ENCODE measurements at regions not wholly inside any gene's neighbourhood (a gene's known extent, or its start where the extent isn't known, plus 50 kb on each side); places are given as distances from the start of the nearest gene placed in this dataset.

DNA sequence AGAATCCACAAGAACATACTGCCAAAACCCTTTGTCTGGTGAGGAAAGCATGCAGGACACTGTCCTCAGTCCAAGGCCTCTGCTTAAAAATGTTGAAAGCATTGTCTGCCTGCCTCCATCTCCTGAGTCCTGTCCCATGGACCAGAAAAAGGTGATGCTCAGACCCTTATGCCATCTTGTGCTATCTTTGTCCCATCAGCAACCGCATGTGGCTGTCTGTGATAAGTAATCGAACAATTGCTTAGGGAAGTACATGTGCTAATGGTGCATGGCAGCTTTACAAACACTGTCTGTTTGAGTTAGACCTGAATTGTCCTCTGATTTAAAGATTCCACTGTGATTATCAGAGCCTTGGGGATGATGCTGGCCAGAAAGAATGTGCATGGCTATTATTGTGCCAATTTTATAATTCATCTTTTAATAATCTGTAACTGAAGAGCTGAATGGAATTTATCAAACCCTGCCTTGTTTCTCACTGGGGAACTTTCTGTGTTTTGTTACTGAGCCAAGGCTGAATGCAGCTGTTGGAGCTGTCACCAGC is 177.5 kb downstream of the DACT1 start:
- H3K27me3 ChIP-seq (ENCODE audit: control insufficient read depth, insufficient read depth, low read length), result no peaks in the 10 kb centered on the region
- H3K4me1 Mint-ChIP-seq, result no peaks in the 10 kb centered on the region
- H3K36me3 ChIP-seq (ENCODE audit: control insufficient read depth, insufficient read depth, low read length), result no peaks in the 10 kb centered on the region
- TF ChIP-seq, protein P1, sequence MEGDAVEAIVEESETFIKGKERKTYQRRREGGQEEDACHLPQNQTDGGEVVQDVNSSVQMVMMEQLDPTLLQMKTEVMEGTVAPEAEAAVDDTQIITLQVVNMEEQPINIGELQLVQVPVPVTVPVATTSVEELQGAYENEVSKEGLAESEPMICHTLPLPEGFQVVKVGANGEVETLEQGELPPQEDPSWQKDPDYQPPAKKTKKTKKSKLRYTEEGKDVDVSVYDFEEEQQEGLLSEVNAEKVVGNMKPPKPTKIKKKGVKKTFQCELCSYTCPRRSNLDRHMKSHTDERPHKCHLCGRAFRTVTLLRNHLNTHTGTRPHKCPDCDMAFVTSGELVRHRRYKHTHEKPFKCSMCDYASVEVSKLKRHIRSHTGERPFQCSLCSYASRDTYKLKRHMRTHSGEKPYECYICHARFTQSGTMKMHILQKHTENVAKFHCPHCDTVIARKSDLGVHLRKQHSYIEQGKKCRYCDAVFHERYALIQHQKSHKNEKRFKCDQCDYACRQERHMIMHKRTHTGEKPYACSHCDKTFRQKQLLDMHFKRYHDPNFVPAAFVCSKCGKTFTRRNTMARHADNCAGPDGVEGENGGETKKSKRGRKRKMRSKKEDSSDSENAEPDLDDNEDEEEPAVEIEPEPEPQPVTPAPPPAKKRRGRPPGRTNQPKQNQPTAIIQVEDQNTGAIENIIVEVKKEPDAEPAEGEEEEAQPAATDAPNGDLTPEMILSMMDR (IDR thresholded peaks at IDR 0.05), result no peak
- H3K27ac ChIP-seq (ENCODE audit: low read length), result no peak overlapping the region
- H3K9me3 ChIP-seq (ENCODE audit: control insufficient read depth, insufficient read depth, low read length), result no peaks in the 10 kb centered on the region
- ATAC-seq (no peak), DNase-seq (no peak)
- no peak overlapping the region for H3K4me3 ChIP-seq (ENCODE audit: low read length)
- H3K4me1 ChIP-seq (ENCODE audit: control insufficient read depth, insufficient read depth, low read length), result no peaks in the 10 kb centered on the region
- intact Hi-C loops (cut with micrococcal nuclease), result no loop called here
- no peak overlapping the region for H3K4me3 Mint-ChIP-seq
- no peaks in the 10 kb centered on the region for H3K36me3 Mint-ChIP-seq
- WGBS (ENCODE audit: insufficient coverage), result 87% methylated on average over 2 of the region's 2 CpGs
- H3K9me3 Mint-ChIP-seq, result no peaks in the 10 kb centered on the region
- H3K27ac Mint-ChIP-seq, result no peak overlapping the region
- H3K27me3 Mint-ChIP-seq (ENCODE audit: low read depth in 2 of 2), result no peaks in the 10 kb centered on the region

DNA sequence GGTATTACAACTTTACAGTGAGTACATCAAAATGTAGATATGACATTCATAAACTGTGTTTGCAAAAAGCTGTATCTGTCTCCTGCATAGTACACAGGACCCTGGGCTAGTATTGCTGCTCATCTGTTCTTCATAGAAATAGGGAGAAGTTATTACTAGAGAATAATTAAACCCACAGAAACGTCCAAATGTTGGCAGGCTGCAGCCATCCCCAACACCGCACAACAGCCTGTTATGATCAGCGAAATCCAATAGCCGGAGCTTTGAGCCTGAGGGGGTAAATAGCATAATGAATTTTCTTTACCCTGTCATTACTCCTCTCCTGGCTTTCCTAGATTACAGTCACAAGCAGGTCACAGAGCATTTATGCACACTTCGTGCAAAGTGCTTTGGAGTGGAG is 178.0 kb downstream of the DACT1 start:
- Histone ChIP-seq H3K27ac (ENCODE audit: low read length) (no peak overlapping the region), H3K27me3 (ENCODE audit: control insufficient read depth, insufficient read depth, low read length) (no peaks in the 10 kb centered on the region), H3K9me3 (ENCODE audit: control insufficient read depth, insufficient read depth, low read length) (no peaks in the 10 kb centered on the region), H3K4me3 (ENCODE audit: low read length) (no peak overlapping the region), H3K36me3 (ENCODE audit: control insufficient read depth, insufficient read depth, low read length) (no peaks in the 10 kb centered on the region), H3K4me1 (ENCODE audit: control insufficient read depth, insufficient read depth, low read length) (no peaks in the 10 kb centered on the region)
- DNase-seq, result no peak
- no peak for ATAC-seq
- Mint-ChIP-seq H3K9me3 (no peaks in the 10 kb centered on the region), H3K4me3 (no peak overlapping the region), H3K4me1 (no peaks in the 10 kb centered on the region), H3K27ac (no peak overlapping the region), H3K27me3 (ENCODE audit: low read depth in 2 of 2) (no peaks in the 10 kb centered on the region), H3K36me3 (no peaks in the 10 kb centered on the region)
- TF ChIP-seq, protein P1 (IDR thresholded peaks at IDR 0.05), result no peak
- WGBS (ENCODE audit: insufficient coverage), result 100% methylated on average over 1 of the region's 5 CpGs
- intact Hi-C loops (cut with micrococcal nuclease), result no loop called here

DNA sequence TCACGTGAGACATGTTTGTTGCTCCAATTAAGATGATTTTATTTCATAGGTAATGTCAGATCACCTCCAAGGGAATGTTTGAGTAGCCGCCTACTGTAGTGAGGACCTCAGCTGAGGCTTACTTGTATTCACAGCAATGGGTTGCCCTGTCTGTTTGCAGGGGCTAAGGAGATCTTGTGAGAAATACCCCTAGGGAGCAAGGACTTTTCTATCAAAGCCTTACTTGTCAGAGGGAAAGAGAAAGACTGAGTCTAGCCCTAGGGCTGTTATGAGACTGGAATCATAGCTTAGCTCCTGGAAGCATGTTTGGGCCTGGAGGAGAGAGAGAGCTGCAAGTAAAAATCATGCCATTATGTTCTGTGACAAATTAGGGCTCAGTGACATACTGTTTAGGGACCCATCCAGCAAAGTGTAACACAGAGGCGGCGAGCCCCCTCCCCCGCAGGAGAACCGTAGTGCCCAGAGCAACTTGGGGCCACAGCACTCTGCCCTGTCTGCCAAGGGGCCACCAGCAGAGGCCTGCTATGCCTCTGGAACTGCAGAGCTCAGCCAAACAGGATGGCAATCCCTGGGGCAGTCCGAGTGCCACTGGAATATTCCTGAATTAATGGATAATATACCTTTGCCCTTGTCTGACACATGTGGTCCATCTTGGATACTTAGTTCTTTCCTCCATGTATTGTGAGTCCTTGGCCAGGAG is 178.8 kb downstream of the DACT1 start:
- Histone ChIP-seq H3K36me3 (ENCODE audit: control insufficient read depth, insufficient read depth, low read length) (no peaks in the 10 kb centered on the region), H3K27ac (ENCODE audit: low read length) (no peak overlapping the region), H3K4me1 (ENCODE audit: control insufficient read depth, insufficient read depth, low read length) (no peaks in the 10 kb centered on the region), H3K9me3 (ENCODE audit: control insufficient read depth, insufficient read depth, low read length) (no peaks in the 10 kb centered on the region), H3K4me3 (ENCODE audit: low read length) (no peak overlapping the region), H3K27me3 (ENCODE audit: control insufficient read depth, insufficient read depth, low read length) (no peaks in the 10 kb centered on the region)
- intact Hi-C loops (cut with micrococcal nuclease), result no loop called here
- ATAC-seq (no peak), DNase-seq (no peak)
- H3K9me3 Mint-ChIP-seq, result no peaks in the 10 kb centered on the region
- no peaks in the 10 kb centered on the region for H3K27me3 Mint-ChIP-seq (ENCODE audit: low read depth in 2 of 2)
- H3K36me3 Mint-ChIP-seq, result no peaks in the 10 kb centered on the region
- H3K27ac Mint-ChIP-seq, result no peak overlapping the region
- TF ChIP-seq, protein P1 (IDR thresholded peaks at IDR 0.05), result no peak
- no peaks in the 10 kb centered on the region for H3K4me1 Mint-ChIP-seq
- no peak overlapping the region for H3K4me3 Mint-ChIP-seq
- WGBS (ENCODE audit: insufficient coverage), result 91% methylated on average over 7 of the region's 7 CpGs

DNA sequence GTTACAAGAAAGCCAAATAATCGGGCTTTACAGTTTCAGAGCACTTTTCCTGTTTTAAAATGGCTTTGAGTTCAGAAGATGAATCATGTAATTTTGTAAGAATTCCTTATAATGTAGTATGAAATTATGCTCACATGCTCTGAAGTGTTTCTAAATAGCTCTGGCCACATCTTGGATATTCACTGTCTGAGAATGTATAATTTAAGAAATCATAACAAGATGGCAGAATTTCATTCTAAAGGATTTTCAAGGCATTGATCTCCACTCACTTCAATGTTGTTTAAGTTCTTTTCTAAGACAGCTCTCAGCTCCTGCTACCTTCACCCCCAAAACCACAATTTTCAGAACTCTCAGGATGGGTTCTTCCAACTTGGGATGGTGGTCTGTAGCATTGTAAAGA is 180.1 kb downstream of the DACT1 start:
- Mint-ChIP-seq H3K27me3 (ENCODE audit: low read depth in 2 of 2) (no peaks in the 10 kb centered on the region), H3K9me3 (no peaks in the 10 kb centered on the region), H3K27ac (no peak overlapping the region), H3K36me3 (no peaks in the 10 kb centered on the region), H3K4me3 (no peak overlapping the region), H3K4me1 (no peaks in the 10 kb centered on the region)
- Histone ChIP-seq H3K9me3 (ENCODE audit: control insufficient read depth, insufficient read depth, low read length) (no peaks in the 10 kb centered on the region), H3K36me3 (ENCODE audit: control insufficient read depth, insufficient read depth, low read length) (no peaks in the 10 kb centered on the region), H3K4me1 (ENCODE audit: control insufficient read depth, insufficient read depth, low read length) (no peaks in the 10 kb centered on the region), H3K27me3 (ENCODE audit: control insufficient read depth, insufficient read depth, low read length) (no peaks in the 10 kb centered on the region), H3K27ac (ENCODE audit: low read length) (no peak overlapping the region), H3K4me3 (ENCODE audit: low read length) (no peak overlapping the region)
- no peak for ATAC-seq
- TF ChIP-seq, protein P1 (IDR thresholded peaks at IDR 0.05), result no peak
- DNase-seq, result no peak
- intact Hi-C loops (cut with micrococcal nuclease), result no loop called here
- 100% methylated on average over 1 of the region's 1 CpG for WGBS (ENCODE audit: insufficient coverage)

Measured in natural killer cell (primary cell).